MM.1S (cell line): ENCODE measurements at regions not wholly inside any gene's neighbourhood (a gene's known extent, or its start where the extent isn't known, plus 50 kb on each side); places are given as distances from the start of the nearest gene placed in this dataset.

ENCODE experiments used
- DNase-seq: peaks from one replicate; pipeline ENCODE4 v3.0.0-alpha.2; 2015
- H2AFZ ChIP-seq: fragments of 300-600 bp; sonication (generic); 2 replicates; pipeline ENCODE4 v1.6.0; 2016; ENCODE audit warnings: antibody characterized with exemption, low read length
- H3F3A ChIP-seq: fragments of 300-600 bp; sonication (generic); 2 replicates; pipeline ENCODE4 v1.6.1; 2016; ENCODE audit warnings: mild to moderate bottlenecking, antibody characterized with exemption, low read length, moderate library complexity, mixed read lengths; ENCODE audit not compliant: insufficient read depth
- H3K27ac ChIP-seq: fragments of 300-600 bp; sonication (generic); 2 replicates; pipeline ENCODE4 v1.5.1; 2016; ENCODE audit warnings: mild to moderate bottlenecking, low read length
- H3K27me3 ChIP-seq: fragments of 300-600 bp; sonication (generic); replicated peaks from 2 replicates; pipeline ENCODE4 v1.6.0; 2016; ENCODE audit warnings: low read length; ENCODE audit not compliant: insufficient read depth
- H3K36me3 ChIP-seq: fragments of 300-600 bp; sonication (generic); replicated peaks from 2 replicates; pipeline ENCODE4 v1.6.1; 2016; ENCODE audit warnings: mild to moderate bottlenecking, low read length, mixed read lengths; ENCODE audit not compliant: insufficient read depth
- H3K4me1 ChIP-seq: fragments of 300-600 bp; sonication (generic); 2 replicates; pipeline ENCODE4 v1.6.1; 2016; ENCODE audit warnings: low read length, mixed read lengths
- H3K4me2 ChIP-seq: fragments of 300-600 bp; sonication (generic); 2 replicates; pipeline ENCODE4 v1.6.0; 2016; ENCODE audit warnings: low read depth, low read length
- H3K4me3 ChIP-seq: fragments of 300-600 bp; sonication (generic); 2 replicates; pipeline ENCODE4 v1.5.1; 2016; ENCODE audit warnings: low read length, mixed read lengths
- H3K79me2 ChIP-seq: fragments of 300-600 bp; sonication (generic); 2 replicates; pipeline ENCODE4 v1.6.1; 2016; ENCODE audit warnings: mixed run types, low read length, mixed read lengths
- H3K9ac ChIP-seq: fragments of 300-600 bp; sonication (generic); 2 replicates; pipeline ENCODE4 v1.6.1; 2016; ENCODE audit warnings: low read length, mixed read lengths
- H3K9me2 ChIP-seq: fragments of 300-600 bp; sonication (generic); replicated peaks from 2 replicates; pipeline ENCODE4 v1.6.1; 2016; ENCODE audit warnings: mild to moderate bottlenecking, low read length, mixed read lengths; ENCODE audit not compliant: insufficient read depth
- H3K9me3 ChIP-seq: fragments of 300-600 bp; sonication (generic); replicated peaks from 2 replicates; pipeline ENCODE4 v1.6.1; 2016; ENCODE audit warnings: mild to moderate bottlenecking, low read length, mixed read lengths; ENCODE audit not compliant: insufficient read depth
- H4K20me1 ChIP-seq: fragments of 300-600 bp; sonication (generic); 2 replicates; pipeline ENCODE4 v1.6.1; 2016; ENCODE audit warnings: mild to moderate bottlenecking, low read length, moderate library complexity, mixed read lengths; ENCODE audit not compliant: insufficient read depth
- EZH2 ChIP-seq: fragments of 300-600 bp; sonication (generic); optimal IDR thresholded peaks from 2 replicates; pipeline ENCODE3; 2017; ENCODE audit warnings: low read depth, mild to moderate bottlenecking, antibody characterized with exemption, low read length, mixed read lengths
- EZH2phosphoT487 ChIP-seq: fragments of 300-600 bp; sonication (generic); IDR thresholded peaks from 2 replicates; pipeline ENCODE4 v1.6.1; 2018; ENCODE audit warnings: antibody characterized with exemption, low read length
- TF ChIP-seq, protein P1 (sequence below): fragments of 300-600 bp; sonication (generic); IDR thresholded peaks from 2 replicates; pipeline ENCODE4 v1.5.1; 2016; ENCODE audit warnings: antibody characterized with exemption, low read length, mixed read lengths

DNA sequence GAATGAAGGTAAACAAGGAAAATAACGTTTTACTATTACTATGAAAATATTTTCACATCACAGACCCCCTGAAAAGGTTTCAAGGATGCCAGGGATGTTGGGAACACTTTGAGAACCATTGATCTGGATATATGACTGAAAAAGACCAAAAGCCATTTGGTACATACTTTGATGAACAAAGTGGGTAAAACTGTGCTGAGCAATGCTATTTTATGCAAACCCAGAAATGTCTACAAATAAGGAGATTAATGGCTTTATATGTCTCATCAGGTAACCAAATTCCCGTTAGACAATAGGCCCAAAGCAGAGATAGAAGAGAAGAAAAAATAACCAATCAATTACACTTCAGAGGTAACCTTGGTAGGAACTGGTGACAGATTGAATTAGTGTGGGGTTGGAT is 101.4 kb upstream of the CNKSR3 start:
- Histone ChIP-seq H2AFZ (no peak overlapping the region), H3K9me3 (no peaks in the 10 kb centered on the region), H3K36me3 (no peaks in the 10 kb centered on the region), H3K27me3 (no peaks in the 10 kb centered on the region), H3K79me2 (no peaks in the 10 kb centered on the region), H3K9ac (no peak overlapping the region), H3F3A (no peaks in the 10 kb centered on the region), H3K27ac (no peak overlapping the region), H4K20me1 (no peaks in the 10 kb centered on the region), H3K4me2 (no peak overlapping the region), H3K4me1 (no peaks in the 10 kb centered on the region), H3K9me2 (no peaks in the 10 kb centered on the region), H3K4me3 (no peak overlapping the region)
- DNase-seq, result no peak
- TF ChIP-seq, protein P1, sequence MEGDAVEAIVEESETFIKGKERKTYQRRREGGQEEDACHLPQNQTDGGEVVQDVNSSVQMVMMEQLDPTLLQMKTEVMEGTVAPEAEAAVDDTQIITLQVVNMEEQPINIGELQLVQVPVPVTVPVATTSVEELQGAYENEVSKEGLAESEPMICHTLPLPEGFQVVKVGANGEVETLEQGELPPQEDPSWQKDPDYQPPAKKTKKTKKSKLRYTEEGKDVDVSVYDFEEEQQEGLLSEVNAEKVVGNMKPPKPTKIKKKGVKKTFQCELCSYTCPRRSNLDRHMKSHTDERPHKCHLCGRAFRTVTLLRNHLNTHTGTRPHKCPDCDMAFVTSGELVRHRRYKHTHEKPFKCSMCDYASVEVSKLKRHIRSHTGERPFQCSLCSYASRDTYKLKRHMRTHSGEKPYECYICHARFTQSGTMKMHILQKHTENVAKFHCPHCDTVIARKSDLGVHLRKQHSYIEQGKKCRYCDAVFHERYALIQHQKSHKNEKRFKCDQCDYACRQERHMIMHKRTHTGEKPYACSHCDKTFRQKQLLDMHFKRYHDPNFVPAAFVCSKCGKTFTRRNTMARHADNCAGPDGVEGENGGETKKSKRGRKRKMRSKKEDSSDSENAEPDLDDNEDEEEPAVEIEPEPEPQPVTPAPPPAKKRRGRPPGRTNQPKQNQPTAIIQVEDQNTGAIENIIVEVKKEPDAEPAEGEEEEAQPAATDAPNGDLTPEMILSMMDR, result no peak
- TF ChIP-seq EZH2 (no peak), EZH2phosphoT487 (no peak)

DNA sequence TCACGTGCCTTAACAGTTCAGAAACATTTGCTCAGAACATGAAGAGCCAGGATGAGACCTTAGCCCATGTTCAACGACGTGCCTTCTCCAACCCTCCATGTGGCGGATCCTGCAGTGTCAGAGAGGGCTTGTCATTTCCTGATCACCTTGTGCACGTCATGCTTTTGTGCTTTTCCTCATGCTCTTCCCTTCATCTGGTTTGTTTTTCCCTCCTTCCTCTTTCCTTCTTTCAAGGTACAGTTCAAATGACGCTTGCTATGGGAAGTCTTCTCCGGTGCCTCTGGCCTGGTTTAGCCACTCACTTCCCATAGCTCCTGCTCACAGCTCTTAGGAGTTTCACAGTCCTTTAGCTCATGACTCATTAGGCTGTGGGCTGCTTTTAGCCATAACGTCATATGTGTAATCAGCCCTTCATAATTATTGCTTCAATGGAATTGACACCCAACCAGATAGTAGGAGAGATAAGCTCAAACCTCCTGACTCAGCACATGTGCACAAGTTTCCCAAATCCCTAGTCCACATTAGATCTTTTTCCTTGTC is 102.7 kb upstream of the CNKSR3 start:
- H2AFZ ChIP-seq, result no peak overlapping the region
- H3K27ac ChIP-seq, result no peak overlapping the region
- no peaks in the 10 kb centered on the region for H3F3A ChIP-seq
- H4K20me1 ChIP-seq, result no peaks in the 10 kb centered on the region
- no peaks in the 10 kb centered on the region for H3K9me2 ChIP-seq
- no peak overlapping the region for H3K4me3 ChIP-seq
- no peaks in the 10 kb centered on the region for H3K79me2 ChIP-seq
- H3K9ac ChIP-seq, result no peak overlapping the region
- H3K27me3 ChIP-seq, result no peaks in the 10 kb centered on the region
- no peak overlapping the region for H3K4me2 ChIP-seq
- no peaks in the 10 kb centered on the region for H3K4me1 ChIP-seq
- TF ChIP-seq, protein P1, result no peak
- no peak for TF ChIP-seq EZH2
- no peak for TF ChIP-seq EZH2phosphoT487
- no peak for DNase-seq
- no peaks in the 10 kb centered on the region for H3K9me3 ChIP-seq
- no peaks in the 10 kb centered on the region for H3K36me3 ChIP-seq

DNA sequence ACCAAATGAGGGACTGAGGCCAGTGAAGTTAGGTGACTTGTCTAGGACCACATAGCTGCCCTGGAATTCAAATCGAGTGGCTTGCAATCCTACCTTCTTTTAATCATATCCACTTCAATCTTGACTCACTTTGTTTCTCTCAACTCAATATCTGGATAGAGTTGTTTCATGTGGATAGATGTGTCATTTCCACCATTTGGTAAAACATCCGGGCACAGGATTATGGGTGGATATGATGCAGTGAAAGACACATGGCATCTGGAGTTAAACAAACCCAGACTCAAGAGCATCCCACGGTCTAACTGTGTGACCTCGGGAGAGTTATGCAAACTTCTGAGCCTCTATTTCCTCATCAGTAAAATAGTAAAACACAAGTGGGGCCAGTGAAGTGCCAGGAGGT is 103.6 kb upstream of the CNKSR3 start:
- H3K9ac ChIP-seq, result no peak overlapping the region
- H3K79me2 ChIP-seq, result no peaks in the 10 kb centered on the region
- H3K27me3 ChIP-seq, result no peaks in the 10 kb centered on the region
- no peak overlapping the region for H3K4me3 ChIP-seq
- no peaks in the 10 kb centered on the region for H3K9me2 ChIP-seq
- H3F3A ChIP-seq, result no peaks in the 10 kb centered on the region
- no peak for DNase-seq
- TF ChIP-seq, protein P1, result no peak
- TF ChIP-seq EZH2phosphoT487, result no peak
- H2AFZ ChIP-seq, result no peak overlapping the region
- no peaks in the 10 kb centered on the region for H3K36me3 ChIP-seq
- H4K20me1 ChIP-seq, result no peaks in the 10 kb centered on the region
- no peak overlapping the region for H3K4me2 ChIP-seq
- no peaks in the 10 kb centered on the region for H3K4me1 ChIP-seq
- no peaks in the 10 kb centered on the region for H3K9me3 ChIP-seq
- H3K27ac ChIP-seq, result no peak overlapping the region
